Central memory CD8-positive, alpha-beta T cell (primary cell): ENCODE measurements at regions not wholly inside any gene's neighbourhood (a gene's known extent, or its start where the extent isn't known, plus 50 kb on each side); places are given as distances from the start of the nearest gene placed in this dataset.
"Not testable (repeated sequence)": the region's sequence is repeated elsewhere in the genome, so short reads cannot be mapped to it uniquely, and the experiment has no call there.

Experiments used
- ATAC-seq: fragments of 150-1000 bp; cut with Tn5 transposase; replicated peaks from 2 replicates; pipeline ENCODE4 v1.10.0; 2022; ENCODE audit warnings: mild to moderate bottlenecking, moderate FRiP score, moderate number of reproducible peaks; ENCODE audit not compliant: poor library complexity, severe bottlenecking; ENCODE audit errors: extremely low read depth
- DNase-seq, 2 donors: peaks; one replicate each; pipeline ENCODE4 v3.0.0; 2021; ENCODE audit warnings: low spot score in 2 of 2
- H3K27ac Mint-ChIP-seq: one replicate; pipeline ENCODE4 v1.8.0; 2022; ENCODE audit warnings: low read depth, mild to moderate bottlenecking, moderate library complexity, mixed read lengths
- H3K27me3 Mint-ChIP-seq: one replicate; pipeline ENCODE4 v1.8.0; 2022; ENCODE audit warnings: mixed read lengths
- H3K36me3 Mint-ChIP-seq: one replicate; pipeline ENCODE4 v1.8.0; 2022; ENCODE audit warnings: mild to moderate bottlenecking, moderate library complexity, mixed read lengths; ENCODE audit not compliant: insufficient read depth
- H3K4me1 Mint-ChIP-seq: one replicate; pipeline ENCODE4 v1.8.0; 2022; ENCODE audit warnings: mixed read lengths
- H3K4me3 Mint-ChIP-seq: one replicate; pipeline ENCODE4 v1.8.0; 2022; ENCODE audit warnings: mild to moderate bottlenecking, moderate library complexity, mixed read lengths
- H3K9me3 Mint-ChIP-seq: one replicate; pipeline ENCODE4 v1.8.0; 2022; ENCODE audit warnings: mixed read lengths

GRCh38 chr22:47862394-47862793 is 1099.9 kb downstream of the TBC1D22A start:
- Mint-ChIP-seq H3K9me3 (no peaks in the 10 kb centered on the region), H3K27me3 (peaks cover 39% of the 10 kb centered on the region), H3K4me3 (no peak overlapping the region), H3K4me1 (no peaks in the 10 kb centered on the region), H3K36me3 (no peaks in the 10 kb centered on the region), H3K27ac (no peak overlapping the region)
- ATAC-seq (no peak), DNase-seq (no peak)

GRCh38 chr22:47860907-47861306 is 1098.5 kb downstream of the TBC1D22A start:
- H3K9me3 Mint-ChIP-seq, ATAC-seq, H3K4me3 Mint-ChIP-seq, H3K36me3 Mint-ChIP-seq, H3K27ac Mint-ChIP-seq, H3K4me1 Mint-ChIP-seq, DNase-seq: not testable (repeated sequence)
- H3K27me3 Mint-ChIP-seq: peaks cover 44% of the 10 kb centered on the region

- ATAC-seq (no peak), DNase-seq (no peak)
- Mint-ChIP-seq H3K27ac (no peak overlapping the region), H3K4me3 (no peak overlapping the region), H3K9me3 (no peaks in the 10 kb centered on the region), H3K4me1 (no peaks in the 10 kb centered on the region), H3K36me3 (no peaks in the 10 kb centered on the region), H3K27me3 (peaks cover 44% of the 10 kb centered on the region)
These were observed 1097.6 kb downstream of the TBC1D22A start for GRCh38 chr22:47859881-47860525.

GRCh38 chr22:47858773-47859306 is 1096.4 kb downstream of the TBC1D22A start:
- H3K4me1 Mint-ChIP-seq: no peaks in the 10 kb centered on the region
- ATAC-seq (no peak), DNase-seq (no peak)
- H3K4me3 Mint-ChIP-seq: no peak overlapping the region
- H3K9me3 Mint-ChIP-seq: no peaks in the 10 kb centered on the region
- peaks cover 32% of the 10 kb centered on the region for H3K27me3 Mint-ChIP-seq
- no peak overlapping the region for H3K27ac Mint-ChIP-seq
- H3K36me3 Mint-ChIP-seq: no peaks in the 10 kb centered on the region

GRCh38 chr22:47854680-47855079 is 1092.2 kb downstream of the TBC1D22A start:
- no peak for DNase-seq
- H3K27me3 Mint-ChIP-seq: peaks cover 34% of the 10 kb centered on the region
- no peaks in the 10 kb centered on the region for H3K9me3 Mint-ChIP-seq
- no peak overlapping the region for H3K4me3 Mint-ChIP-seq
- no peak overlapping the region for H3K27ac Mint-ChIP-seq
- ATAC-seq: no peak
- no peaks in the 10 kb centered on the region for H3K36me3 Mint-ChIP-seq
- no peaks in the 10 kb centered on the region for H3K4me1 Mint-ChIP-seq

- Mint-ChIP-seq H3K27me3 (peaks cover 34% of the 10 kb centered on the region), H3K27ac (no peak overlapping the region), H3K4me3 (no peak overlapping the region), H3K36me3 (no peaks in the 10 kb centered on the region), H3K9me3 (no peaks in the 10 kb centered on the region), H3K4me1 (no peaks in the 10 kb centered on the region)
- no peak for ATAC-seq
- DNase-seq: no peak
These were observed 1091.8 kb downstream of the TBC1D22A start for GRCh38 chr22:47854251-47854650.

GRCh38 chr22:47853750-47854149 is 1091.3 kb downstream of the TBC1D22A start:
- Mint-ChIP-seq H3K27ac (no peak overlapping the region), H3K27me3 (peaks cover 38% of the 10 kb centered on the region), H3K36me3 (no peaks in the 10 kb centered on the region), H3K4me1 (no peaks in the 10 kb centered on the region), H3K4me3 (no peak overlapping the region), H3K9me3 (no peaks in the 10 kb centered on the region)
- DNase-seq (no peak), ATAC-seq (no peak)

- no peak overlapping the region for H3K27ac Mint-ChIP-seq
- peaks cover 36% of the 10 kb centered on the region for H3K27me3 Mint-ChIP-seq
- ATAC-seq (no peak), DNase-seq (no peak)
- H3K4me1 Mint-ChIP-seq: no peaks in the 10 kb centered on the region
- no peaks in the 10 kb centered on the region for H3K36me3 Mint-ChIP-seq
- H3K9me3 Mint-ChIP-seq: no peaks in the 10 kb centered on the region
- no peak overlapping the region for H3K4me3 Mint-ChIP-seq
These were observed 1089.1 kb downstream of the TBC1D22A start for GRCh38 chr22:47851586-47851985.

- DNase-seq: no peak
- H3K27ac Mint-ChIP-seq: no peak overlapping the region
- H3K27me3 Mint-ChIP-seq: peaks cover 36% of the 10 kb centered on the region
- H3K9me3 Mint-ChIP-seq: no peaks in the 10 kb centered on the region
- no peak overlapping the region for H3K4me3 Mint-ChIP-seq
- H3K36me3 Mint-ChIP-seq: no peaks in the 10 kb centered on the region
- H3K4me1 Mint-ChIP-seq: no peaks in the 10 kb centered on the region
- ATAC-seq: no peak
These were observed 1088.2 kb downstream of the TBC1D22A start for GRCh38 chr22:47850644-47851151.

- Mint-ChIP-seq H3K27ac (no peak overlapping the region), H3K36me3 (no peaks in the 10 kb centered on the region), H3K4me3 (no peak overlapping the region), H3K9me3 (no peaks in the 10 kb centered on the region), H3K27me3 (peaks cover 41% of the 10 kb centered on the region), H3K4me1 (no peaks in the 10 kb centered on the region)
- DNase-seq (no peak), ATAC-seq (no peak)
These were observed 1087.1 kb downstream of the TBC1D22A start for GRCh38 chr22:47849576-47849975.

- Mint-ChIP-seq H3K27me3 (peaks cover 42% of the 10 kb centered on the region), H3K9me3 (no peaks in the 10 kb centered on the region), H3K4me1 (no peaks in the 10 kb centered on the region), H3K27ac (no peak overlapping the region), H3K36me3 (no peaks in the 10 kb centered on the region), H3K4me3 (no peak overlapping the region)
- DNase-seq: no peak
- no peak for ATAC-seq
These were observed 1085.9 kb downstream of the TBC1D22A start for GRCh38 chr22:47848184-47848920.

- Mint-ChIP-seq H3K4me3 (no peak overlapping the region), H3K4me1 (no peaks in the 10 kb centered on the region), H3K36me3 (no peaks in the 10 kb centered on the region), H3K27ac (no peak overlapping the region), H3K27me3 (peaks cover 42% of the 10 kb centered on the region), H3K9me3 (no peaks in the 10 kb centered on the region)
- ATAC-seq (no peak), DNase-seq (no peak)
These were observed 1084.9 kb downstream of the TBC1D22A start for GRCh38 chr22:47847131-47847890.
